H9 (cell line): ENCODE measurements at regions not wholly inside any gene's neighbourhood (a gene's known extent, or its start where the extent isn't known, plus 50 kb on each side); places are given as distances from the start of the nearest gene placed in this dataset.

Experiments
- DNase-seq: peaks from one replicate; pipeline ENCODE4 v3.0.0-alpha.2; 2017
- H2AFZ ChIP-seq: one replicate; pipeline ENCODE4 v1.6.1; 2013; ENCODE audit warnings: mild to moderate bottlenecking, low read length, control low read depth, moderate library complexity
- H2AK5ac ChIP-seq: 2 replicates; pipeline ENCODE4 v1.6.1; 2013; ENCODE audit warnings: low read length, control low read depth, mixed read lengths; ENCODE audit not compliant: insufficient read length
- H2BK120ac ChIP-seq: one replicate; pipeline ENCODE4 v1.6.1; 2013; ENCODE audit warnings: low read depth, mild to moderate bottlenecking, low read length, control low read depth, inconsistent platforms; ENCODE audit not compliant: poor library complexity, severe bottlenecking
- H2BK12ac ChIP-seq: 2 replicates; pipeline ENCODE4 v1.6.1; 2013; ENCODE audit warnings: low read length, control low read depth, mixed read lengths, low read depth; ENCODE audit not compliant: insufficient read length
- H2BK15ac ChIP-seq: 2 replicates; pipeline ENCODE4 v1.6.1; 2013; ENCODE audit warnings: low read depth, low read length, control low read depth
- H2BK20ac ChIP-seq: one replicate; pipeline ENCODE4 v1.6.1; 2013; ENCODE audit warnings: low read depth, mild to moderate bottlenecking, low read length, control low read depth, inconsistent platforms; ENCODE audit not compliant: poor library complexity, severe bottlenecking
- H2BK5ac ChIP-seq: 2 replicates; pipeline ENCODE4 v1.6.1; 2013; ENCODE audit warnings: low read length, control low read depth, mixed read lengths; ENCODE audit not compliant: insufficient read length
- H3K14ac ChIP-seq: 2 replicates; pipeline ENCODE4 v1.6.1; 2013; ENCODE audit warnings: low read length, control low read depth; ENCODE audit not compliant: insufficient read depth
- H3K18ac ChIP-seq: 2 replicates; pipeline ENCODE4 v1.6.1; 2013; ENCODE audit warnings: low read depth, mild to moderate bottlenecking, mixed read lengths, low read length, control low read depth; ENCODE audit not compliant: insufficient read length
- H3K23ac ChIP-seq: 2 replicates; pipeline ENCODE4 v1.6.1; 2013; ENCODE audit warnings: low read length, control low read depth, mixed read lengths, low read depth; ENCODE audit not compliant: insufficient read length
- H3K23me2 ChIP-seq: 2 replicates; pipeline ENCODE4 v1.6.1; 2013; ENCODE audit warnings: low read depth, mild to moderate bottlenecking, mixed read lengths, low read length, control low read depth; ENCODE audit not compliant: insufficient read length, poor library complexity, severe bottlenecking
- H3K27ac ChIP-seq: 2 replicates; pipeline ENCODE4 v1.5.1; 2013; ENCODE audit warnings: low read length, control low read depth, mixed read lengths, low read depth; ENCODE audit not compliant: insufficient read length
- H3K27me3 ChIP-seq: 2 replicates; pipeline ENCODE4 v1.6.1; 2013; ENCODE audit warnings: low read length, control low read depth, inconsistent platforms; ENCODE audit not compliant: insufficient read depth
- H3K4ac ChIP-seq: 2 replicates; pipeline ENCODE4 v1.6.1; 2013; ENCODE audit warnings: low read depth, mild to moderate bottlenecking, control low read depth, inconsistent platforms, low read length, moderate library complexity
- H3K4me1 ChIP-seq: 2 replicates; pipeline ENCODE4 v1.6.1; 2013; ENCODE audit warnings: low read length, control low read depth, inconsistent platforms; ENCODE audit not compliant: insufficient read depth
- H3K4me2 ChIP-seq: 2 replicates; pipeline ENCODE4 v1.6.1; 2013; ENCODE audit warnings: low read length, control low read depth, mixed read lengths; ENCODE audit not compliant: insufficient read length, insufficient read depth
- H3K56ac ChIP-seq: 2 replicates; pipeline ENCODE4 v1.6.1; 2013; ENCODE audit warnings: low read depth, mild to moderate bottlenecking, mixed read lengths, low read length, control low read depth; ENCODE audit not compliant: insufficient read length
- H3K79me1 ChIP-seq: 2 replicates; pipeline ENCODE4 v1.6.1; 2013; ENCODE audit warnings: low read depth, mild to moderate bottlenecking, moderate library complexity, low read length, control low read depth, inconsistent platforms; ENCODE audit not compliant: insufficient read depth, poor library complexity, severe bottlenecking
- H3K79me2 ChIP-seq: 2 replicates; pipeline ENCODE4 v1.6.1; 2013; ENCODE audit warnings: low read length, control low read depth, inconsistent platforms; ENCODE audit not compliant: insufficient read depth
- H3K9ac ChIP-seq: 2 replicates; pipeline ENCODE4 v1.6.1; 2013; ENCODE audit warnings: low read length, control low read depth, mixed read lengths; ENCODE audit not compliant: insufficient read length; ENCODE audit errors: extremely low read depth
- H3K9me3 ChIP-seq: one replicate; pipeline ENCODE4 v1.6.1; 2013; ENCODE audit warnings: low read depth, low read length, inconsistent platforms; ENCODE audit not compliant: control insufficient read depth
- H3T11ph ChIP-seq: one replicate; pipeline ENCODE4 v1.6.1; 2013; ENCODE audit warnings: mild to moderate bottlenecking, low read length, control low read depth, inconsistent platforms
- H4K20me1 ChIP-seq: one replicate; pipeline ENCODE4 v1.6.1; 2013; ENCODE audit not compliant: control insufficient read depth, insufficient read length, insufficient read depth
- H4K5ac ChIP-seq: 2 replicates; pipeline ENCODE4 v1.6.1; 2013; ENCODE audit warnings: low read depth, mild to moderate bottlenecking, mixed read lengths, low read length, control low read depth; ENCODE audit not compliant: insufficient read length
- H4K8ac ChIP-seq: replicated peaks from 2 replicates; pipeline ENCODE4 v1.6.1; 2013; ENCODE audit warnings: low read length, control low read depth, mixed read lengths, low read depth; ENCODE audit not compliant: insufficient read length
- H4K91ac ChIP-seq: 2 replicates; pipeline ENCODE4 v1.6.1; 2013; ENCODE audit warnings: low read depth, mild to moderate bottlenecking, moderate library complexity, mixed read lengths, low read length, control low read depth; ENCODE audit not compliant: insufficient read length
- H3K27ac Mint-ChIP-seq, 3 experiments: 2 replicates in 2 of 3; 3 replicates in 1 of 3; pipeline ENCODE4 v1.8.0; 2020 to 2021; ENCODE audit warnings: mixed read lengths in 3 of 3, mild to moderate bottlenecking in 1 of 3, moderate library complexity in 1 of 3
- H3K27me3 Mint-ChIP-seq: 2 replicates; pipeline ENCODE4 v1.8.0; 2021; ENCODE audit warnings: low read depth, mild to moderate bottlenecking, moderate library complexity, mixed read lengths
- H3K36me3 Mint-ChIP-seq, 3 experiments: 2 replicates in 2 of 3; 3 replicates in 1 of 3; pipeline ENCODE4 v1.8.0; 2020 to 2021; ENCODE audit warnings: low read depth in 3 of 3, mixed read lengths in 3 of 3; ENCODE audit not compliant: insufficient read depth in 1 of 3
- H3K4me1 Mint-ChIP-seq, 2 experiments: 2 replicates each; pipeline ENCODE4 v1.8.0; 2020; ENCODE audit warnings: mixed read lengths in 2 of 2
- H3K4me3 Mint-ChIP-seq, 2 experiments: 2 replicates in 1 of 2; 3 replicates in 1 of 2; pipeline ENCODE4 v1.8.0; 2020 to 2021; ENCODE audit warnings: mild to moderate bottlenecking in 2 of 2, mixed read lengths in 2 of 2, moderate library complexity in 1 of 2
- H3K9me3 Mint-ChIP-seq, 2 experiments: 2 replicates in 1 of 2; 3 replicates in 1 of 2; pipeline ENCODE4 v1.8.0; 2020; ENCODE audit warnings: mild to moderate bottlenecking in 2 of 2, mixed read lengths in 2 of 2, moderate library complexity in 1 of 2
- WGBS: extraction: QIAGEN DNeasy Blood & Tissue Kit; methylation state at CpG from one replicate; pipeline ENCODE4 v1.1.7; 2013; ENCODE audit warnings: missing lambda C conversion rate, low lambda C conversion rate, mixed read lengths; ENCODE audit not compliant: insufficient read length; ENCODE audit errors: extremely low coverage; 5-methylcytosine and 5-hydroxymethylcytosine counted together
- TF ChIP-seq, protein P1 (sequence below): fragments of 200-600 bp; sonication (generic); conservative IDR thresholded peaks from 3 replicates; pipeline ENCODE4 v1.8.0; 2021; ENCODE audit warnings: antibody characterized with exemption, mild to moderate bottlenecking

DNA sequence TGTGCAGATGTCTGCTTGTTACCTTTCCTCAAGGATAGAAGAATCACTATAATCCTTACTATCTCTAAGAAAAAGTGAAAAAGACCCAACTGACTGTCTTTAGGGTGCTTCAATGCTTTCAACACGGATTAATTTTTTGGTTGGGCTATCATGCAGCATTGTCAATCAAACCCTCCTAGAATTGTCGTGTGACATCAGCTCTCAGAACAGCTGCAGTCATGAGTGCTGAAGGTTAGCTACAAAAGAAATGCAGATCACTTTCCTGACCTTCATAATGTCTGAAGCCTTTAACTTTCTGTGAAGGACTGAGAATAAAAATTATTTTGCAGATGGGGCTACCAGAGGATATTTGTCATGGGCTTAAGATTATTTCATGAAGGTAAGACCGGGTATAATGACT is 107.9 kb upstream of the EFNA5 start:
- no peak overlapping the region for H2AK5ac ChIP-seq
- H3K27ac ChIP-seq, result no peak overlapping the region
- no peak overlapping the region for H2BK15ac ChIP-seq
- H3T11ph ChIP-seq, result no peak overlapping the region
- no peak overlapping the region for H3K18ac ChIP-seq
- no peaks in the 10 kb centered on the region; the same call in 1 of the 2 replicates for H3K4me1 ChIP-seq
- no peaks in the 10 kb centered on the region for H3K27me3 ChIP-seq
- DNase-seq, result no peak
- H3K36me3 Mint-ChIP-seq, result peaks cover 0 to 21% (median 8%) of the 10 kb centered on the region in 3 experiments; a peak in 6 of 7 replicates
- no peak overlapping the region for H4K5ac ChIP-seq
- TF ChIP-seq, protein P1, sequence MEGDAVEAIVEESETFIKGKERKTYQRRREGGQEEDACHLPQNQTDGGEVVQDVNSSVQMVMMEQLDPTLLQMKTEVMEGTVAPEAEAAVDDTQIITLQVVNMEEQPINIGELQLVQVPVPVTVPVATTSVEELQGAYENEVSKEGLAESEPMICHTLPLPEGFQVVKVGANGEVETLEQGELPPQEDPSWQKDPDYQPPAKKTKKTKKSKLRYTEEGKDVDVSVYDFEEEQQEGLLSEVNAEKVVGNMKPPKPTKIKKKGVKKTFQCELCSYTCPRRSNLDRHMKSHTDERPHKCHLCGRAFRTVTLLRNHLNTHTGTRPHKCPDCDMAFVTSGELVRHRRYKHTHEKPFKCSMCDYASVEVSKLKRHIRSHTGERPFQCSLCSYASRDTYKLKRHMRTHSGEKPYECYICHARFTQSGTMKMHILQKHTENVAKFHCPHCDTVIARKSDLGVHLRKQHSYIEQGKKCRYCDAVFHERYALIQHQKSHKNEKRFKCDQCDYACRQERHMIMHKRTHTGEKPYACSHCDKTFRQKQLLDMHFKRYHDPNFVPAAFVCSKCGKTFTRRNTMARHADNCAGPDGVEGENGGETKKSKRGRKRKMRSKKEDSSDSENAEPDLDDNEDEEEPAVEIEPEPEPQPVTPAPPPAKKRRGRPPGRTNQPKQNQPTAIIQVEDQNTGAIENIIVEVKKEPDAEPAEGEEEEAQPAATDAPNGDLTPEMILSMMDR, result no peak
- no peak overlapping the region for H3K9ac ChIP-seq
- H2BK120ac ChIP-seq, result no peak overlapping the region
- H3K27ac Mint-ChIP-seq, result no peak overlapping the region
- peaks cover 27 to 28% of the 10 kb centered on the region in 2 experiments for H3K4me1 Mint-ChIP-seq
- no peak overlapping the region for H3K4me3 Mint-ChIP-seq
- H3K9me3 Mint-ChIP-seq, result peaks cover 7 to 15% of the 10 kb centered on the region in 2 experiments
- H2BK5ac ChIP-seq, result no peak overlapping the region
- no peaks in the 10 kb centered on the region for H4K20me1 ChIP-seq
- peaks cover 8% of the 10 kb centered on the region for H3K9me3 ChIP-seq
- no peaks in the 10 kb centered on the region for H3K79me2 ChIP-seq
- no peak overlapping the region for H3K23ac ChIP-seq
- no peaks in the 10 kb centered on the region for H3K23me2 ChIP-seq
- no peak overlapping the region for H4K8ac ChIP-seq
- no CpG with 5 or more reads among the region's 3 CpGs for WGBS
- no peak overlapping the region for H2BK12ac ChIP-seq
- no peak overlapping the region for H3K56ac ChIP-seq
- no peaks in the 10 kb centered on the region for H3K27me3 Mint-ChIP-seq
- no peak overlapping the region for H2BK20ac ChIP-seq
- H3K14ac ChIP-seq, result no peak overlapping the region
- no peak overlapping the region for H2AFZ ChIP-seq
- no peaks in the 10 kb centered on the region for H3K79me1 ChIP-seq
- no peak overlapping the region for H3K4me2 ChIP-seq
- no peak overlapping the region for H3K4ac ChIP-seq
- no peak overlapping the region for H4K91ac ChIP-seq
